ENCODE measurements at regions not wholly inside any gene's neighbourhood (a gene's known extent, or its start where the extent isn't known, plus 50 kb on each side); places are given as distances from the start of the nearest gene placed in this dataset.

DNA sequence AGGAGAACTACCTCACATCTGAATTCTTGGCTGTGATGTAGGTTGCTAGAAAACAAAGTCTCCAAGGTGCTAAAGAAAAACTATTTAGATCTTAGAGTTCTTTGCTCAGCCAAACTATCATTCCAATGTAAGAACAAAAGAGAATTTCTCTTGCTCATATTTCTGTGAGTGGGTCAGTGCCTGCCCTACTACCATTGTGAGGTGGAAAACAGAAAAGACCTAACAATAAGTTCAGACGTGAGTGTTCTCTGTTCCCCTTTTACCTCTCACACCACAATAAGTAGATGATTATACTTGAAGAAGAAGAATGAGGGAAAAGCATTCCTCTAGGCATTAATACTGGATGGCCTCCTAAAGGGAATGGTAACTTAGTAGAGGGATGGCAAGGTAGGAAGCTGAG is 187.4 kb upstream of the KITLG start:
- CTCF ChIA-PET = no interaction called here

GRCh38 chr12:88764781-88765480 is 184.7 kb upstream of the KITLG start:
- no peak overlapping the region for H2AFZ ChIP-seq
- H3F3A ChIP-seq (ENCODE audit: insufficient read depth, low read depth) = no peaks in the 10 kb centered on the region
- H3K4me2 ChIP-seq = no peak overlapping the region
- H3K9me2 ChIP-seq (ENCODE audit: insufficient read depth) = no peaks in the 10 kb centered on the region
- no peaks in the 10 kb centered on the region for H4K20me1 ChIP-seq (ENCODE audit: insufficient read depth)
- TF ChIP-seq EZH2 (IDR thresholded peaks at IDR 0.05; ENCODE audit: low read depth) = no peak
- TF ChIP-seq, protein P1, sequence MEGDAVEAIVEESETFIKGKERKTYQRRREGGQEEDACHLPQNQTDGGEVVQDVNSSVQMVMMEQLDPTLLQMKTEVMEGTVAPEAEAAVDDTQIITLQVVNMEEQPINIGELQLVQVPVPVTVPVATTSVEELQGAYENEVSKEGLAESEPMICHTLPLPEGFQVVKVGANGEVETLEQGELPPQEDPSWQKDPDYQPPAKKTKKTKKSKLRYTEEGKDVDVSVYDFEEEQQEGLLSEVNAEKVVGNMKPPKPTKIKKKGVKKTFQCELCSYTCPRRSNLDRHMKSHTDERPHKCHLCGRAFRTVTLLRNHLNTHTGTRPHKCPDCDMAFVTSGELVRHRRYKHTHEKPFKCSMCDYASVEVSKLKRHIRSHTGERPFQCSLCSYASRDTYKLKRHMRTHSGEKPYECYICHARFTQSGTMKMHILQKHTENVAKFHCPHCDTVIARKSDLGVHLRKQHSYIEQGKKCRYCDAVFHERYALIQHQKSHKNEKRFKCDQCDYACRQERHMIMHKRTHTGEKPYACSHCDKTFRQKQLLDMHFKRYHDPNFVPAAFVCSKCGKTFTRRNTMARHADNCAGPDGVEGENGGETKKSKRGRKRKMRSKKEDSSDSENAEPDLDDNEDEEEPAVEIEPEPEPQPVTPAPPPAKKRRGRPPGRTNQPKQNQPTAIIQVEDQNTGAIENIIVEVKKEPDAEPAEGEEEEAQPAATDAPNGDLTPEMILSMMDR (conservative IDR thresholded peaks at IDR 0.05) = no peak
- ChIA-PET POLR2A (ENCODE audit: unreplicated experiment) (no interaction called here), CTCF (no interaction called here)
- H3K9me3 ChIP-seq (ENCODE audit: insufficient read depth, low read depth) = no peaks in the 10 kb centered on the region
- intact Hi-C loops (cut with micrococcal nuclease; ENCODE audit: unreplicated experiment) = loop anchor here (10.0 kb wide), 1 partner anchor 230 kb away; no protein-coding TSS in a partner anchor
- H3K4me3 ChIP-seq = no peak overlapping the region
- H3K27ac ChIP-seq = no peak overlapping the region
- no TSS peak for BruUV-seq (replicated peaks)
- no peak for DNase-seq
- H3K36me3 ChIP-seq (ENCODE audit: low read depth) = no peaks in the 10 kb centered on the region
- H3K4me1 ChIP-seq (replicated peaks; ENCODE audit: insufficient read depth) = no peaks in the 10 kb centered on the region; the same call in 1 of the 2 replicates
- no peaks in the 10 kb centered on the region for H3K27me3 ChIP-seq (ENCODE audit: insufficient read depth, low read depth)
- H3K79me2 ChIP-seq (ENCODE audit: low read depth) = no peaks in the 10 kb centered on the region

More for the DNA sequence above, 187.4 kb upstream of the KITLG start:
- Histone ChIP-seq H3K9me2 (ENCODE audit: insufficient read depth) (no peaks in the 10 kb centered on the region), H3K27ac (no peak overlapping the region), H3K4me3 (no peak overlapping the region), H3K4me1 (replicated peaks; ENCODE audit: insufficient read depth) (no peaks in the 10 kb centered on the region; the same call in 1 of the 2 replicates), H2AFZ (no peak overlapping the region), H3F3A (ENCODE audit: insufficient read depth, low read depth) (no peaks in the 10 kb centered on the region), H3K9me3 (ENCODE audit: insufficient read depth, low read depth) (no peaks in the 10 kb centered on the region), H3K4me2 (no peak overlapping the region), H3K79me2 (ENCODE audit: low read depth) (no peaks in the 10 kb centered on the region), H3K27me3 (ENCODE audit: insufficient read depth, low read depth) (no peaks in the 10 kb centered on the region), H3K36me3 (ENCODE audit: low read depth) (no peaks in the 10 kb centered on the region), H4K20me1 (ENCODE audit: insufficient read depth) (no peaks in the 10 kb centered on the region)
- TF ChIP-seq, protein P1 (conservative IDR thresholded peaks at IDR 0.05) = no peak
- TF ChIP-seq EZH2 (IDR thresholded peaks at IDR 0.05; ENCODE audit: low read depth) = no peak
- intact Hi-C loops (cut with micrococcal nuclease; ENCODE audit: unreplicated experiment) = loop anchor here (10.0 kb wide), 1 partner anchor 227 kb away; no protein-coding TSS in a partner anchor
- no peak for DNase-seq
- POLR2A ChIA-PET (ENCODE audit: unreplicated experiment) = no interaction called here
- BruUV-seq (replicated peaks) = no TSS peak

DNA sequence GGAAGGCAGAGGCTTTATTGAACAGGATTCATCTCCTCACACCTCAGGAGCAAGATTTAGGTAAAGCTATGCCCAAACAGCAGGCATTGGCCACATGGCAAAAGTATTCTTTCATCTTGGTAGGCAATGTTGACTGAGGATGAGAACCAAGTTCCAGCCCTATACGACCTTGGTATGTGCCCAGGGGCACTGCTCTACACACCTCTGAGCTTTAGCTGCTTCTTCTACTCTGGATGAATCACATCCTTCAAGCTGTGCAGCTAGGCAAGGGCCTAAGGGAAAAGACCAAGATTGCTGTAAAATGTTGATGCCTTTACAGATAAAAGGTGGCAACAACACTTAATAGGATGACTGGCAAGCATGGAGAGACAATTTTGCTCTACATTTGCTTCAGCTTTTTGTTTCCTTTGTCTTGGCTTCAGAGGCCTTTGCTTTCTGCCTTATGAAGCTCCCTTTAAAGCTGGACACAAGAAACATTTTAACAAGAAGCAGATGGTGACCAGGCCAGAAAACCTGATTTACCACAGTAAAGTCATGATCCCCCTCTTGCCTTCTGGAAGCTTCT is 183.3 kb upstream of the KITLG start:
- DNase-seq = peak; percentile 19 to 64
- no peak overlapping the region for H3K4me3 ChIP-seq
- no peaks in the 10 kb centered on the region for H3K79me2 ChIP-seq (ENCODE audit: low read depth)
- H3K9me2 ChIP-seq (ENCODE audit: insufficient read depth) = no peaks in the 10 kb centered on the region
- H4K20me1 ChIP-seq (ENCODE audit: insufficient read depth) = no peaks in the 10 kb centered on the region
- 0 out of 2 replicates have a peak overlapping the region, but pooled peaks have one; percentile 15 for H3K4me2 ChIP-seq
- no peaks in the 10 kb centered on the region for H3K36me3 ChIP-seq (ENCODE audit: low read depth)
- no peaks in the 10 kb centered on the region for H3K27me3 ChIP-seq (ENCODE audit: insufficient read depth, low read depth)
- POLR2A ChIA-PET (ENCODE audit: unreplicated experiment) = no interaction called here
- H3K27ac ChIP-seq = no peak overlapping the region
- H3K9me3 ChIP-seq (ENCODE audit: insufficient read depth, low read depth) = no peaks in the 10 kb centered on the region
- H3K4me1 ChIP-seq (replicated peaks; ENCODE audit: insufficient read depth) = no peaks in the 10 kb centered on the region; the same call in 1 of the 2 replicates
- intact Hi-C loops (cut with micrococcal nuclease; ENCODE audit: unreplicated experiment) = loop anchor here (10.0 kb wide), 1 partner anchor 231 kb away; no protein-coding TSS in a partner anchor
- TF ChIP-seq, protein P1 (conservative IDR thresholded peaks at IDR 0.05) = no peak
- TF ChIP-seq EZH2 (IDR thresholded peaks at IDR 0.05; ENCODE audit: low read depth) = no peak
- CTCF ChIA-PET = no interaction called here
- H2AFZ ChIP-seq = 0 out of 2 replicates have a peak overlapping the region, but pooled peaks have one; percentile 32
- no TSS peak for BruUV-seq (replicated peaks)
- H3F3A ChIP-seq (ENCODE audit: insufficient read depth, low read depth) = no peaks in the 10 kb centered on the region
